T-helper 17 cell (primary cell): ENCODE measurements at regions not wholly inside any gene's neighbourhood (a gene's known extent, or its start where the extent isn't known, plus 50 kb on each side); places are given as distances from the start of the nearest gene placed in this dataset.

Experiments
- ATAC-seq: fragments of 150-1000 bp; cut with Tn5 transposase; 2 replicates; pipeline ENCODE4 v1.10.0; 2021; ENCODE audit warnings: mild to moderate bottlenecking, moderate library complexity
- DNase-seq, 3 donors: peaks; one replicate each; pipeline versions ENCODE4 v3.0.0 to v3.0.0-alpha.2; 2020 to 2021
- H3K9me3 ChIP-seq: one replicate; pipeline ENCODE4 v1.7.0; 2013; ENCODE audit warnings: low read length, mild to moderate bottlenecking; ENCODE audit not compliant: control insufficient read depth, poor library complexity, severe bottlenecking
- H3K27ac Mint-ChIP-seq: one replicate; pipeline ENCODE4 v1.8.0; 2022; ENCODE audit warnings: mild to moderate bottlenecking, moderate library complexity, mixed read lengths
- H3K27me3 Mint-ChIP-seq: one replicate; pipeline ENCODE4 v1.8.0; 2022; ENCODE audit warnings: mixed read lengths
- H3K36me3 Mint-ChIP-seq: one replicate; pipeline ENCODE4 v1.8.0; 2022; ENCODE audit warnings: low read depth, mixed read lengths
- H3K4me1 Mint-ChIP-seq: one replicate; pipeline ENCODE4 v1.8.0; 2022; ENCODE audit warnings: mild to moderate bottlenecking, mixed read lengths
- H3K4me3 Mint-ChIP-seq: one replicate; pipeline ENCODE4 v1.8.0; 2022; ENCODE audit warnings: mild to moderate bottlenecking, moderate library complexity, mixed read lengths

DNA sequence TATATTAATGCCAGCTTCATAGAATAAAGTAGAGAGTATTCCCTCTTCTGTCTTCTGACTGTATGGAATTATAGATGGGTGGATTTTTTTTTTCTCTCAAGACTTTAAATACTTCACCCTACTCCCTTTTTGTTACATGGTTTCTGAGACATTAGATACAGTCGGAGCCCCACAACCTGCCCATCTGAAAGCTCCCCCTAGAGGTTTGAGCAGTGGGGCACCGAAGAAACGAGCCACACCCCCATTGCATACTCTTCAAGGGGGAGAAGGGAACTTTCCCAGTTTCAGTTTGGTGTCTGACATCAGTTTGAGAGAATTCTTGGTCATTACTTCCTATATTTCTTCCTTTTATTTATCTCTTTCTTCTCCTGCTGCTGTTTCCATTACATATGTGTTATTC lies 437.6 kb upstream of the AGA start:
- Mint-ChIP-seq H3K27me3 (no peaks in the 10 kb centered on the region), H3K4me1 (no peaks in the 10 kb centered on the region), H3K4me3 (no peak overlapping the region), H3K27ac (no peak overlapping the region), H3K36me3 (no peaks in the 10 kb centered on the region)
- no peak for DNase-seq
- no peaks in the 10 kb centered on the region for H3K9me3 ChIP-seq
- no peak for ATAC-seq

- DNase-seq (no peak), ATAC-seq (no peak)
- Mint-ChIP-seq H3K36me3 (no peaks in the 10 kb centered on the region), H3K27ac (no peak overlapping the region), H3K4me3 (no peak overlapping the region), H3K4me1 (no peaks in the 10 kb centered on the region), H3K27me3 (no peaks in the 10 kb centered on the region)
- H3K9me3 ChIP-seq: no peaks in the 10 kb centered on the region
Observed at GRCh38 chr4:177895136-177895535, 452.9 kb upstream of the AGA start.

DNA sequence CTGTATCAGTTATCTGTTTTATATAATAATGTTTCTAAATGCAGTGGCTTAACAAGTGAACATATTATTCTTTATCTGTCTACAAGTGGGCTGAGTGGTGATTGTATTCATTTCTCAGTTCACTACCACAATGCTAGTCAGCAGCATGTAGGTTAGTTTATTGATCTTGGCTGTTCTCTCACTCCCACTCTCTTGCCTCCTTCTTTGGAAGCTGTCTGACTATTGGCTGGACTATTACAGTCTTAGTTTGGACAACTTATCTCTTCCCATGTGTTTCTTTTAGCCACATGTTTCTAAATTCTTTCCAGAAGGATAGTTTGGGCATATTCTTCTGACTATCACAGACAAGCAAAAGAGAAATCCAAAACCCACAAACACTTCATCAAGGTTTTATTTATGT lies 459.5 kb upstream of the AGA start:
- DNase-seq (no peak), ATAC-seq (no peak)
- no peaks in the 10 kb centered on the region for H3K27me3 Mint-ChIP-seq
- H3K4me3 Mint-ChIP-seq: no peak overlapping the region
- no peak overlapping the region for H3K27ac Mint-ChIP-seq
- H3K9me3 ChIP-seq: no peaks in the 10 kb centered on the region
- no peaks in the 10 kb centered on the region for H3K4me1 Mint-ChIP-seq
- H3K36me3 Mint-ChIP-seq: no peaks in the 10 kb centered on the region

- H3K4me3 Mint-ChIP-seq: no peak overlapping the region
- H3K27me3 Mint-ChIP-seq: no peaks in the 10 kb centered on the region
- H3K36me3 Mint-ChIP-seq: no peaks in the 10 kb centered on the region
- ATAC-seq (no peak), DNase-seq (no peak)
- no peaks in the 10 kb centered on the region for H3K4me1 Mint-ChIP-seq
- no peaks in the 10 kb centered on the region for H3K9me3 ChIP-seq
- H3K27ac Mint-ChIP-seq: no peak overlapping the region
Observed at GRCh38 chr4:177902386-177902785, 460.1 kb upstream of the AGA start.

- no peaks in the 10 kb centered on the region for H3K9me3 ChIP-seq
- H3K4me1 Mint-ChIP-seq: no peaks in the 10 kb centered on the region
- no peak overlapping the region for H3K4me3 Mint-ChIP-seq
- H3K27me3 Mint-ChIP-seq: no peaks in the 10 kb centered on the region
- ATAC-seq (no peak), DNase-seq (no peak)
- H3K36me3 Mint-ChIP-seq: no peaks in the 10 kb centered on the region
- H3K27ac Mint-ChIP-seq: no peak overlapping the region
Observed at GRCh38 chr4:177907736-177908424, 465.6 kb upstream of the AGA start.

DNA sequence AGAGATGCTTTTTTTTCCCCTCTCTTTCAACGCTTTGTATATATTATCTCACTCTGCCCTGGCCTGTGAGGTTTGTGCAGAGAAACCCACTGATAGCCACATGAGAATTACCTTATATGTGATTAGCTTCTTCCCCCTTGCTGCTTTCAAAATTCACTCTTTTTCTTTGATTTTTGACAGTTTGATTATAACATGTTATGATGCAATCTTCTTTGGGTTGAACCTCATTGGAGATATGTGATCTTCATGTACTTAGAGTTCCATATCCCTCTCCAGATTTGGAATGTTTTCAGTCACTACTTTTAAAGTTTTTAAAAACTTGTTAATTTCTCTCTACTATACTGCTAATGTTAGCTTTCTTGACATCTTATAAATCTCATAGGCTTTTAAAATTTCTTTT lies 479.5 kb upstream of the AGA start:
- Mint-ChIP-seq H3K4me1 (no peaks in the 10 kb centered on the region), H3K27ac (no peak overlapping the region)

GRCh38 chr4:177923888-177924287 lies 481.7 kb upstream of the AGA start:
- DNase-seq: no peak
- no peaks in the 10 kb centered on the region for H3K9me3 ChIP-seq
- no peak overlapping the region for H3K4me3 Mint-ChIP-seq
- H3K27me3 Mint-ChIP-seq: no peaks in the 10 kb centered on the region
- no peak overlapping the region for H3K27ac Mint-ChIP-seq
- H3K4me1 Mint-ChIP-seq: no peaks in the 10 kb centered on the region
- H3K36me3 Mint-ChIP-seq: no peaks in the 10 kb centered on the region
- ATAC-seq: no peak

More for the DNA sequence above, 479.5 kb upstream of the AGA start:
- DNase-seq: no peak
- H3K27me3 Mint-ChIP-seq: no peaks in the 10 kb centered on the region
- no peaks in the 10 kb centered on the region for H3K36me3 Mint-ChIP-seq
- no peak for ATAC-seq
- no peaks in the 10 kb centered on the region for H3K9me3 ChIP-seq
- H3K4me3 Mint-ChIP-seq: no peak overlapping the region

- no peaks in the 10 kb centered on the region for H3K36me3 Mint-ChIP-seq
- H3K9me3 ChIP-seq: no peaks in the 10 kb centered on the region
- DNase-seq: no peak
- H3K27ac Mint-ChIP-seq: no peak overlapping the region
- H3K4me1 Mint-ChIP-seq: no peaks in the 10 kb centered on the region
- H3K27me3 Mint-ChIP-seq: no peaks in the 10 kb centered on the region
- no peak overlapping the region for H3K4me3 Mint-ChIP-seq
- no peak for ATAC-seq
Observed at GRCh38 chr4:177937041-177937440, 494.8 kb upstream of the AGA start.

- Mint-ChIP-seq H3K4me3 (no peak overlapping the region), H3K4me1 (no peaks in the 10 kb centered on the region), H3K27ac (no peak overlapping the region), H3K36me3 (no peaks in the 10 kb centered on the region), H3K27me3 (no peaks in the 10 kb centered on the region)
- H3K9me3 ChIP-seq: no peaks in the 10 kb centered on the region
- DNase-seq (no peak), ATAC-seq (no peak)
Observed at GRCh38 chr4:177938226-177938625, 496.0 kb upstream of the AGA start.

DNA sequence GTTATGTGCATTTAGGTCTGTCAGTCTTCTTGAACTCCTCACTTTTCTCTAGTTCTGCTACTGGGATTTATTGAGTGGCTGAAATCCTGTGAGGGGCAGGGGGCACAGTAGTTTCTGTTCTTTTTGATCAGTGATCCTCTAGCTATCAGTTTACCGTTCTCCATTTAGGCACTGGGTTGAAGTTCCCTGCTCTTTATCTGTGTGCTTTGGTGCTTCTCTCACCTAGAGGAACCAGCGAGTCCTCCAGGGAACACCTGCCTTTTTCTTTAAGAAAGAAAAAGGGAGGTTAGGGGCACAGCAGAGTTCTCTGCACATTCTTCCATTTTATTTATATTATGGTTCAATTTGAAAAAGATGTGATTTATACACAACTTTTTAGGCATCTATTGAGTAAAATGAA lies 503.0 kb upstream of the AGA start:
- H3K27me3 Mint-ChIP-seq: no peaks in the 10 kb centered on the region
- no peak overlapping the region for H3K4me3 Mint-ChIP-seq
- H3K4me1 Mint-ChIP-seq: no peaks in the 10 kb centered on the region
- no peak for ATAC-seq
- H3K9me3 ChIP-seq: no peaks in the 10 kb centered on the region
- H3K36me3 Mint-ChIP-seq: no peaks in the 10 kb centered on the region
- no peak for DNase-seq
- H3K27ac Mint-ChIP-seq: no peak overlapping the region

DNA sequence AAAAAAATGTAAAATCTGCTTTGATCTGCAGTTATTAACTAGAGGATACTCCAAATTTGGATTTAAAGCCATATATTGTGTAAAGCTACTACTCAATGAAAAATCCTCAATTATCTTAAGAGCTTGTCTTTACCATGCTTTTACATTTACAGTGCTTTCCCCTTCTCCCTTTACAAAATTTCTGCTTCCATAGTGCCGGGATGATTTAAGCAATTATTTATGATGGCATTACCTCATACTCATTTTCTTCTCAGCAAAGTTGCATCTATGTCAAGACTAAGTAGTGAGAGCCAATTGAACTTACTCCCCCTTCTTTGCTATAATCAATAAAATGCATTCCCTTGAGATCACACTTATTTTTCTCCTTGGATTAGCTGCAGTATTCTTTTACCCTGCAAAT lies 505.4 kb upstream of the AGA start:
- ATAC-seq (no peak), DNase-seq (no peak)
- Mint-ChIP-seq H3K27me3 (no peaks in the 10 kb centered on the region), H3K36me3 (no peaks in the 10 kb centered on the region), H3K4me1 (no peaks in the 10 kb centered on the region), H3K27ac (no peak overlapping the region), H3K4me3 (no peak overlapping the region)
- H3K9me3 ChIP-seq: no peaks in the 10 kb centered on the region

GRCh38 chr4:177948853-177949252 lies 506.6 kb upstream of the AGA start:
- no peak for ATAC-seq
- Mint-ChIP-seq H3K27ac (no peak overlapping the region), H3K27me3 (no peaks in the 10 kb centered on the region), H3K36me3 (no peaks in the 10 kb centered on the region), H3K4me1 (no peaks in the 10 kb centered on the region), H3K4me3 (no peak overlapping the region)
- no peaks in the 10 kb centered on the region for H3K9me3 ChIP-seq
- DNase-seq: no peak

DNA sequence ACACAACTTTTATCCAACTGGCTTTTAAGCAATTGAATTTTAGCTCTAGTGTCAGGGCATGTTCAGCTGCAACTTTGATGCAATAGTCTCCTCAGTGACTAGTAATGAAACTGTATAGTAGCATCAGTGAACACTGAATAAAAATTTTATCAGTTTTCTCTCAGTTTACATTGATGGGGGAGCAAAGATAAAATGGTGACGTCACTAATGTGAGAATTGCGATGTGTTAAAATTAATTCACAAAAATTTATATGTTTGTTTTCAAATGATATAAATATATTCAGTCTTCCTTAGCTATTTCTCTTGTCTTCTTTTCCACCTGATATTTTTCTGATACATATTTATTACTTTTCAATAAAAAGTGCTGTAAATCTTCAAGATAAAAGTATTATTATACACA lies 508.8 kb upstream of the AGA start:
- no peaks in the 10 kb centered on the region for H3K27me3 Mint-ChIP-seq
- H3K4me3 Mint-ChIP-seq: no peak overlapping the region
- ATAC-seq: no peak
- no peaks in the 10 kb centered on the region for H3K9me3 ChIP-seq
- no peaks in the 10 kb centered on the region for H3K4me1 Mint-ChIP-seq
- H3K27ac Mint-ChIP-seq: no peak overlapping the region
- no peaks in the 10 kb centered on the region for H3K36me3 Mint-ChIP-seq
- no peak for DNase-seq

DNA sequence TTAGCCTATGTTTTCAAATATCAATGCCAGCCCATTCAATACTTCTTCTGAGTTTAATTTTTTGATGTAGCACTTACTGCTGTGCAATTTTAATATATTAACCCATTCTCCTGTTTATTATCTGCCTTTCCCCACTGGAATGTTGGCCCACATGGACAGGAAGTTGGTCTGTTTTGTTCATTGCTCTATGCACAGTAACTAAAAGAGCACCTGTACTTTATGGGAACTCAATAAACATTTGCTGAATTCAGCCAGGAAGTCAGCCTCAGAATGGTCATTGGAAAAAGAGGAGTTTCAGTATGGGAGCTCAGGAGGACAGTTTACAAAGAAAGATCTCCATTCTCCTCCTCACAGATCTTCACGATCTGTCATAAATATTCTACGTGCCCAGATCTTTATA lies 510.5 kb upstream of the AGA start:
- H3K9me3 ChIP-seq: no peaks in the 10 kb centered on the region
- Mint-ChIP-seq H3K4me1 (no peaks in the 10 kb centered on the region), H3K4me3 (no peak overlapping the region), H3K27ac (no peak overlapping the region), H3K36me3 (no peaks in the 10 kb centered on the region), H3K27me3 (no peaks in the 10 kb centered on the region)
- ATAC-seq: no peak
- DNase-seq: no peak
